Fibroblast of lung (primary cell): ENCODE measurements at regions not wholly inside any gene's neighbourhood (a gene's known extent, or its start where the extent isn't known, plus 50 kb on each side); places are given as distances from the start of the nearest gene placed in this dataset.

Source experiments
- CTCF ChIP-seq, 2 donors: IDR thresholded peaks in 1 of 2; conservative IDR thresholded peaks in 1 of 2; 1 replicate in 1 of 2; 2 replicates in 1 of 2; pipeline ENCODE4 v1.5.1; 2011 to 2012; ENCODE audit warnings: low read length in 2 of 2, control low read depth in 1 of 2, inconsistent platforms in 1 of 2, low read depth in 1 of 2, mild to moderate bottlenecking in 1 of 2
- EZH2 ChIP-seq: IDR thresholded peaks from 2 replicates; pipeline ENCODE4 v1.5.1; 2012; ENCODE audit warnings: low read length, control low read depth, mild to moderate bottlenecking; ENCODE audit errors: missing control alignments

DNA sequence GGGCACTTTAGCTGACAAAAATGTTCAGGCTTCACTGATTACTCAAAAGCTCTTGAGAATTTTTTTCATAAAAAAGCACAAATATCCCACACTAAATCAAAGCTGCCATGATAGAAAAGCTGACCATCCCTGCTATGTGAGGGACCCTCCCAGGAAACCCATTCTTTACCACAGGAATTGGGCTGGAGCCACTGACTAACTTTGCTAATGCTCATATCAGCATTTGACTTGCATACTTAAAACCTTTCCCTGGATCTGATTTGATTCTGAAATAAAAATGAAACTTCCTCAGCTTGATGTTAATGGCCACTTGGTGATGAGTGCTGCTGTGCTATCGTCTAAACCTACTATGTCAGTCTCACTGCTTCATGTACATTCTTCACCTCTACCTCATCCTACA, 243.6 kb downstream of the PRELID2 start:
- no peak for TF ChIP-seq CTCF (conservative IDR thresholded peaks at IDR 0.05 in 1 of 2, IDR thresholded peaks at IDR 0.05 in 1 of 2; ENCODE audit: low read depth in 1 of 2, low read length in 2 of 2)
- TF ChIP-seq EZH2: no peak
